GM18867 (cell line): ENCODE measurements at regions not wholly inside any gene's neighbourhood (a gene's known extent, or its start where the extent isn't known, plus 50 kb on each side); places are given as distances from the start of the nearest gene placed in this dataset.

Experiments
- ATAC-seq: cut with Tn5 transposase; IDR thresholded peaks from one replicate; pipeline ENCODE4 v1.9.1; 2021; ENCODE audit warnings: mild to moderate bottlenecking, moderate library complexity; ENCODE audit not compliant: unreplicated experiment

- no peak for ATAC-seq
Observed at GRCh38 chr4:35548921-35549320, 695.4 kb downstream of the ARAP2 start.

- ATAC-seq: no peak
Observed at GRCh38 chr4:35556387-35556786, 687.9 kb downstream of the ARAP2 start.

- ATAC-seq: no peak
Observed at GRCh38 chr4:35559559-35560365, 684.6 kb downstream of the ARAP2 start.

- ATAC-seq: no peak
Observed at GRCh38 chr4:35562861-35563260, 681.5 kb downstream of the ARAP2 start.

GRCh38 chr4:35565640-35566039 lies 678.7 kb downstream of the ARAP2 start:
- no peak for ATAC-seq

- ATAC-seq: no peak
Observed at GRCh38 chr4:35591035-35591434, 653.3 kb downstream of the ARAP2 start.

GRCh38 chr4:35604252-35604651 lies 640.1 kb downstream of the ARAP2 start:
- no peak for ATAC-seq

GRCh38 chr4:35604724-35605123 lies 639.6 kb downstream of the ARAP2 start:
- no peak for ATAC-seq

GRCh38 chr4:35608205-35608604 lies 636.1 kb downstream of the ARAP2 start:
- ATAC-seq: no peak

- ATAC-seq: no peak
Observed at GRCh38 chr4:35614120-35614519, 630.2 kb downstream of the ARAP2 start.

GRCh38 chr4:35639929-35640328 lies 604.4 kb downstream of the ARAP2 start:
- ATAC-seq: no peak

- ATAC-seq: no peak
Observed at GRCh38 chr4:35643661-35644060, 600.7 kb downstream of the ARAP2 start.

GRCh38 chr4:35644591-35644990 lies 599.7 kb downstream of the ARAP2 start:
- no peak for ATAC-seq

- ATAC-seq: no peak
Observed at GRCh38 chr4:35649011-35649410, 595.3 kb downstream of the ARAP2 start.

- no peak for ATAC-seq
Observed at GRCh38 chr4:35649778-35650177, 594.5 kb downstream of the ARAP2 start.

GRCh38 chr4:35652197-35652596 lies 592.1 kb downstream of the ARAP2 start:
- ATAC-seq: no peak

GRCh38 chr4:35653451-35653850 lies 590.9 kb downstream of the ARAP2 start:
- no peak for ATAC-seq

GRCh38 chr4:35673137-35673536 lies 571.2 kb downstream of the ARAP2 start:
- no peak for ATAC-seq

- no peak for ATAC-seq
Observed at GRCh38 chr4:35684755-35685154, 559.6 kb downstream of the ARAP2 start.

GRCh38 chr4:35689870-35690269 lies 554.4 kb downstream of the ARAP2 start:
- ATAC-seq: no peak

GRCh38 chr4:35690271-35690670 lies 554.0 kb downstream of the ARAP2 start:
- no peak for ATAC-seq

- ATAC-seq: no peak
Observed at GRCh38 chr4:35695003-35695402, 549.3 kb downstream of the ARAP2 start.

GRCh38 chr4:35695421-35695820 lies 548.9 kb downstream of the ARAP2 start:
- ATAC-seq: no peak
